HL-60 (cell line): ENCODE measurements at regions not wholly inside any gene's neighbourhood (a gene's known extent, or its start where the extent isn't known, plus 50 kb on each side); places are given as distances from the start of the nearest gene placed in this dataset.
"Not testable (repeated sequence)": the region's sequence is repeated elsewhere in the genome, so short reads cannot be mapped to it uniquely, and the experiment has no call there.

Source experiments
- DNase-seq, 2 experiments: peaks; one replicate each; pipeline ENCODE4 v3.0.0-alpha.2; 2010 to 2020; ENCODE audit warnings: low read depth in 1 of 2, low spot score in 1 of 2
- H3K27ac ChIP-seq: fragments of 250-450 bp; sonication (Bioruptor Pico); replicated peaks from 2 replicates; pipeline ENCODE4 v1.5.1; 2020; ENCODE audit warnings: mild to moderate bottlenecking, moderate library complexity
- H3K27me3 ChIP-seq: fragments of 250-450 bp; sonication (Bioruptor Pico); 2 replicates; pipeline ENCODE4 v1.5.1; 2021; ENCODE audit warnings: mild to moderate bottlenecking, moderate library complexity; ENCODE audit not compliant: insufficient read depth, poor library complexity, severe bottlenecking
- H3K4me3 ChIP-seq: replicated peaks from 2 replicates; pipeline ENCODE4 v1.5.1; 2011; ENCODE audit warnings: mild to moderate bottlenecking, control low read depth, low read length; ENCODE audit not compliant: insufficient read depth
- GABPA ChIP-seq: IDR thresholded peaks from 2 replicates; pipeline ENCODE4 v1.6.1; 2012; ENCODE audit warnings: low read depth
- POLR2AphosphoS5 ChIP-seq: IDR thresholded peaks from 2 replicates; pipeline ENCODE4 v1.6.1; 2012; ENCODE audit warnings: low read depth
- SPI1 ChIP-seq: IDR thresholded peaks from 2 replicates; pipeline ENCODE4 v1.6.1; 2012; ENCODE audit warnings: low read depth, mild to moderate bottlenecking, borderline replicate concordance
- TF ChIP-seq, protein P1 (sequence below): IDR thresholded peaks from 2 replicates; pipeline ENCODE4 v1.6.1; 2012; ENCODE audit warnings: low read depth; ENCODE audit not compliant: insufficient replicate concordance
- TF ChIP-seq, protein P2 (sequence below): IDR thresholded peaks from one replicate; pipeline ENCODE4 v1.5.1; 2011; ENCODE audit warnings: low read length, control low read depth, inconsistent platforms; ENCODE audit not compliant: insufficient read depth

DNA sequence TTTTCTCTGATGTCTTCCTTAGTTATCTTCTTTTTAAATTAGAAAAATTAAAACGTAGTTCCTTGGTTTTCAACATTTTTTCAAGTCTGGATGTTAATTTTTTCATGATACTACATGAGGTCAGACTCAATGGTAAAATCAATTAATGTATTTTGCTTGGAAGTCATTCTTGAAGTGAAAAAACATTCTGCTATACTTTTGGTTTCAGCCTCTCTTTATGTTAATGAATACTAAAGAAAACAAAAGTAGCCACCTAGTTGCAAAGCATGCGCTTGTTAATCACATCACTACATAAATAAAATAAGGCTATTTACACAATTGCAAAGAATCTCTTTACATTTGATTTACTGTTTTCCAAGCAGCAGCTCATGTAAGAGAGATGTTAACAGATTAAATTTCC is 170.4 kb downstream of the LIPI start:
- no peak overlapping the region for H3K27ac ChIP-seq
- no peaks in the 10 kb centered on the region for H3K27me3 ChIP-seq
- TF ChIP-seq SPI1 (no peak), GABPA (no peak), POLR2AphosphoS5 (no peak)
- TF ChIP-seq, protein P1, sequence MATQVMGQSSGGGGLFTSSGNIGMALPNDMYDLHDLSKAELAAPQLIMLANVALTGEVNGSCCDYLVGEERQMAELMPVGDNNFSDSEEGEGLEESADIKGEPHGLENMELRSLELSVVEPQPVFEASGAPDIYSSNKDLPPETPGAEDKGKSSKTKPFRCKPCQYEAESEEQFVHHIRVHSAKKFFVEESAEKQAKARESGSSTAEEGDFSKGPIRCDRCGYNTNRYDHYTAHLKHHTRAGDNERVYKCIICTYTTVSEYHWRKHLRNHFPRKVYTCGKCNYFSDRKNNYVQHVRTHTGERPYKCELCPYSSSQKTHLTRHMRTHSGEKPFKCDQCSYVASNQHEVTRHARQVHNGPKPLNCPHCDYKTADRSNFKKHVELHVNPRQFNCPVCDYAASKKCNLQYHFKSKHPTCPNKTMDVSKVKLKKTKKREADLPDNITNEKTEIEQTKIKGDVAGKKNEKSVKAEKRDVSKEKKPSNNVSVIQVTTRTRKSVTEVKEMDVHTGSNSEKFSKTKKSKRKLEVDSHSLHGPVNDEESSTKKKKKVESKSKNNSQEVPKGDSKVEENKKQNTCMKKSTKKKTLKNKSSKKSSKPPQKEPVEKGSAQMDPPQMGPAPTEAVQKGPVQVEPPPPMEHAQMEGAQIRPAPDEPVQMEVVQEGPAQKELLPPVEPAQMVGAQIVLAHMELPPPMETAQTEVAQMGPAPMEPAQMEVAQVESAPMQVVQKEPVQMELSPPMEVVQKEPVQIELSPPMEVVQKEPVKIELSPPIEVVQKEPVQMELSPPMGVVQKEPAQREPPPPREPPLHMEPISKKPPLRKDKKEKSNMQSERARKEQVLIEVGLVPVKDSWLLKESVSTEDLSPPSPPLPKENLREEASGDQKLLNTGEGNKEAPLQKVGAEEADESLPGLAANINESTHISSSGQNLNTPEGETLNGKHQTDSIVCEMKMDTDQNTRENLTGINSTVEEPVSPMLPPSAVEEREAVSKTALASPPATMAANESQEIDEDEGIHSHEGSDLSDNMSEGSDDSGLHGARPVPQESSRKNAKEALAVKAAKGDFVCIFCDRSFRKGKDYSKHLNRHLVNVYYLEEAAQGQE = no peak
- TF ChIP-seq, protein P2, sequence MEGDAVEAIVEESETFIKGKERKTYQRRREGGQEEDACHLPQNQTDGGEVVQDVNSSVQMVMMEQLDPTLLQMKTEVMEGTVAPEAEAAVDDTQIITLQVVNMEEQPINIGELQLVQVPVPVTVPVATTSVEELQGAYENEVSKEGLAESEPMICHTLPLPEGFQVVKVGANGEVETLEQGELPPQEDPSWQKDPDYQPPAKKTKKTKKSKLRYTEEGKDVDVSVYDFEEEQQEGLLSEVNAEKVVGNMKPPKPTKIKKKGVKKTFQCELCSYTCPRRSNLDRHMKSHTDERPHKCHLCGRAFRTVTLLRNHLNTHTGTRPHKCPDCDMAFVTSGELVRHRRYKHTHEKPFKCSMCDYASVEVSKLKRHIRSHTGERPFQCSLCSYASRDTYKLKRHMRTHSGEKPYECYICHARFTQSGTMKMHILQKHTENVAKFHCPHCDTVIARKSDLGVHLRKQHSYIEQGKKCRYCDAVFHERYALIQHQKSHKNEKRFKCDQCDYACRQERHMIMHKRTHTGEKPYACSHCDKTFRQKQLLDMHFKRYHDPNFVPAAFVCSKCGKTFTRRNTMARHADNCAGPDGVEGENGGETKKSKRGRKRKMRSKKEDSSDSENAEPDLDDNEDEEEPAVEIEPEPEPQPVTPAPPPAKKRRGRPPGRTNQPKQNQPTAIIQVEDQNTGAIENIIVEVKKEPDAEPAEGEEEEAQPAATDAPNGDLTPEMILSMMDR = no peak
- no peak for DNase-seq
- H3K4me3 ChIP-seq = no peak overlapping the region

- H3K27ac ChIP-seq, DNase-seq, H3K27me3 ChIP-seq, H3K4me3 ChIP-seq: not testable (repeated sequence)
These were observed 182.1 kb downstream of the LIPI start for GRCh38 chr21:14028619-14029018.

DNA sequence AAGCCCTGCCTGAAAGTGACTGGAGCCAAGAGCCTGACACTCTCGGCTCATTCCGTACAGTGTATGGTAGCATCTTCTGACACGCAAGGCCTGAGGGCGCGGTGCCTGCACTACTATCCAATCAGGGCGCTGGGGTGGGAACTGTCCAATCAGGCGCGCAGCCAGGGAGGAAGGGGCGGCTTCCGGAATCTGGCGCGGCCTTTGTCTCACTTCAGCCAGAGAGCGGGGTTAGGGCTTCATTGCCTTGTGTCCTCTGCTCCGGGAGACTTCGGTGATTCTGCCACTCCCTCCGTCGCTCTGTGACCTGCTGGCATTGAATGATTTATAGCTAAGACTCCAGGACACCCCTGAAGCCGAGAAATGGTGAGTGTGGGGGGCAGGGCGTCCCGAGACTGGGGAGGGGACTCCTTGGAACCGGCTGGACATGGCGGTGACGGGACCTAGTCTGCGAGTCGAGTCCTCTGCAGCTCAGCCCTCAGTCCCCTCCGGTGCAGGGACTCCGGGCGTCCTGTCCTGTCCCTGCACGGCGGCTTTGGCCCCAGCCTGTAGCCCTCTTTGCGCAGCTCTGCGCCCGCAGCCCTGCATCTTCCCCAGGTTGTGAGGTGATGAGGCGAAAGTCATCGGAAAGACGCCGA is 183.4 kb downstream of the LIPI start:
- not testable (repeated sequence) for H3K27me3 ChIP-seq, H3K27ac ChIP-seq
- TF ChIP-seq GABPA = peak; percentile 23; the same call in 1 of the 2 replicates
- peak; percentile 73 to 92 for DNase-seq
- peak overlapping the region; percentile 69 for H3K4me3 ChIP-seq

DNA sequence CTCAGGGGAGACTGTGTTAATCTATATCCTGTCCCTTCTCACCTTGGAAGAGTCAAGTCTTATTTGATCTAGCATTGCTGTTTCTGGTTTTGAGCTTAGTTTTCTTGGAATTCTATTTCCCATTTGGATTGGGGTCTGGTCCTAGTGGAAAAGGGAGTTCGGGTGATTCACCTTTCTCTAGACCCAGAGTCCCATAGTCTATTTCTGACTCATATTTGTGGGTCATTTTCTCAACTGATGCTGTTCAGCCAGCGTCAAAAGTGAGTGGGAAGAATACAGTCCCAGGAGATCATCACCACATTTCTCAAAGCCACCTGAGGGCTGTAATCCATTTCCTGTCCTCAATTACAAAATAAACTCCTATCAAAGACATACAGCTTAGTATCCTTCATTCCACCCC is 190.6 kb downstream of the LIPI start:
- H3K27me3 ChIP-seq, H3K4me3 ChIP-seq, H3K27ac ChIP-seq, DNase-seq: not testable (repeated sequence)

DNA sequence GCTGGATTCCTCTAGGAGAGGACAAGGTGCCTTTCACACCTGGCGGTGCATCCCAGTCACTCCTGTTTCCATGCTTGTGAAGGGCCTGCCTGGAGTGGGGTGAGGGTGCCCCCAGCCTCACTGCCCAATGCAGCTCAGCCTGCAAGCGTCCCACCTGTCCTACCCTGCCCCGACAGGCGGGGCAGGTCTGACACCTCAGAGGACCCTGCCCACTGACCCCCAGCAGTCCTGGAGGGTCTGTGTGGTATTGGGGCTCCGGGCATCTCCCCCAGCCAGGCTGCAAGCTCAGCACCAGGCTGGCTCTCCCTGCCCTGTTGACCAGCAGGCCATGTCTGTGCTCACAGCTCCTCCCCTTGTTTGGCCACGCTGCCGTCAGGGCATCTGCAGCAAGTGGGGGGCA is 194.9 kb downstream of the LIPI start:
- not testable (repeated sequence) for H3K27ac ChIP-seq, H3K4me3 ChIP-seq, H3K27me3 ChIP-seq, DNase-seq

DNA sequence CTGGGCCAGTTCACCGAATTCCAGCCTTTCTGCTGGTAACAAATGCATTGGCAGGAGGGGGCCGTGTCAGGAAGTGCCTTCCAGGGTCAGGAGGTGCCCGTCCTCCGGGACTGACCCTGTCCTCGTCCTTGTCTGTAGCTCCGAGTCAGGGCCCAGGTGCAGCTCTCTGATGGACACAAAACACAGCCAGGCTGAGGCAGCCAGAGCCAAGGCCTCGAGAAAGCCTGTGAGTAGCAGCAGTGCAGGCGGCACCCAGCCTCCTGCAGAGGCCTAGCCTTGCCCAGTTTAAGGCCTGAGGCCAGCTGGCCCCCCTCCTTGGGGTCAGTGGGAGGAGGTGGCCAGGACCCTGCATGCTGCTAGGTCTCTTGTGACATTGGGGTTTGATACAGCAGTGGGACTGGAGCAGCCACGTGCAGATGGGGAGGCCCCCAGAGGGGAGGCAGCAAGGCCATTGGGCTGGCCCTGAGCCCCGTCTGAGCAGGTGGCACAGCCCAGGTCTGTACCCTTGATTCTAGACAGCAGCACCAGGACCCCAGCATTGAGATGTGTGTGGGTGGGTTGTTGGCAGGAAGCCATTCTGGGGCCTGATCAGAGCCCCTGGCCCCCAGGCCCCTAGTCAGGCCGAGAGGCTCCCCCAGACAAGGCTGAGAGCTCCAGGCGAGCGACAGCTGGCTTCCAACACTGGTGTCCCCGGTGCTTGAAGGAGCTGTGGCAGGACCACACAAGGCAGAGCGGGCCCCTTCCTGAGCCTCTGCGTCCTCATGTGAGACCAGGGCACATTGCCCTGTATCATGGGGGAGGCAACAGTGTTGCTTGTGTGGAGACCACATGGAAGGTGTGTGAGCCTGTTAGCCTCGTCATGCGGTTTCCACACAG is 196.9 kb downstream of the LIPI start:
- not testable (repeated sequence) for H3K27me3 ChIP-seq, H3K27ac ChIP-seq, DNase-seq, H3K4me3 ChIP-seq

- DNase-seq = no peak
- Histone ChIP-seq H3K27ac (no peak overlapping the region), H3K27me3 (no peaks in the 10 kb centered on the region), H3K4me3 (no peak overlapping the region)
- TF ChIP-seq, protein P2 = no peak
- TF ChIP-seq SPI1 = no peak
- TF ChIP-seq, protein P1 = no peak
- TF ChIP-seq POLR2AphosphoS5 = no peak
- TF ChIP-seq GABPA = no peak
These were observed 197.6 kb downstream of the LIPI start for GRCh38 chr21:14013056-14013603.
